A549 (cell line): ENCODE measurements at regions not wholly inside any gene's neighbourhood (a gene's known extent, or its start where the extent isn't known, plus 50 kb on each side); places are given as distances from the start of the nearest gene placed in this dataset.

Source experiments
- ATAC-seq, 2 experiments: fragments of 200-7000 bp in 1 of 2; fragments of >200 bp in 1 of 2; cut with Nextera tagmentation in 1 of 2; cut with Tn5 transposase in 1 of 2; 3 replicates each; pipeline versions ENCODE4 v1.8.0 to v1.9.1; 2018 to 2020; ENCODE audit warnings: mild to moderate bottlenecking in 1 of 2, moderate library complexity in 1 of 2
- CTCF ChIA-PET: fragments of 300-600 bp; sonication (Branson Sonifier 250); formaldehyde crosslinking; extraction: SDS; loops from one replicate; lab custom pipeline; 2021; ENCODE audit warnings: antibody characterized with exemption, inconsistent platforms; lab: Yijun Ruan, JAX
- POLR2A ChIA-PET: fragments of 350-600 bp; formaldehyde crosslinking; extraction: SDS; loops from one replicate; lab custom pipeline; 2021; ENCODE audit warnings: antibody characterized with exemption, inconsistent platforms; lab: Yijun Ruan, JAX
- DNase-seq, 2 experiments: peaks; one replicate each; pipeline versions ENCODE4 v3.0.0 to v3.0.0-alpha.2; 2011 to 2016; ENCODE audit warnings: low read depth in 1 of 2, low spot score in 1 of 2
- FAIRE-seq: peaks from 2 replicates; lab custom pipeline; 2011; peaks lifted over from hg19 to GRCh38; lab: Jason Lieb, UNC
- H3K27ac ChIP-seq, 2 experiments: fragments of >200 bp; sonication (Bioruptor Twin); formaldehyde crosslinking; 3 replicates each; pipeline ENCODE4 v1.5.1; 2016 to 2017
- H3K4me1 ChIP-seq: fragments of >200 bp; sonication (Bioruptor Twin); formaldehyde crosslinking; 3 replicates; pipeline ENCODE4 v1.6.1; 2016
- H3K4me2 ChIP-seq: fragments of >200 bp; sonication (Bioruptor Twin); formaldehyde crosslinking; 3 replicates; pipeline ENCODE4 v1.6.1; 2016
- H3K4me3 ChIP-seq: fragments of >200 bp; sonication (Bioruptor Twin); formaldehyde crosslinking; 3 replicates; pipeline ENCODE4 v1.5.1; 2016
- H3K9me3 ChIP-seq: fragments of >200 bp; sonication (Bioruptor Twin); formaldehyde crosslinking; 3 replicates; pipeline ENCODE4 v1.6.1; 2016
- BHLHE40 ChIP-seq: IDR thresholded peaks from 2 replicates; pipeline ENCODE4 v1.6.1; 2012; ENCODE audit warnings: low read depth, low read length, inconsistent platforms
- CBX2 ChIP-seq: fragments of 200-600 bp; sonication (generic); IDR thresholded peaks from 2 replicates; pipeline ENCODE4 v1.6.1; 2016; ENCODE audit warnings: low read depth, mild to moderate bottlenecking, borderline replicate concordance
- CBX8 ChIP-seq: fragments of 200-600 bp; sonication (generic); IDR thresholded peaks from 2 replicates; pipeline ENCODE4 v1.6.1; 2016
- CEBPB ChIP-seq, 2 experiments: fragments of >200 bp in 1 of 2; sonication (Bioruptor Twin) in 1 of 2; formaldehyde crosslinking in 1 of 2; IDR thresholded peaks; 2 replicates each; pipeline ENCODE4 v1.6.1; 2012 to 2016
- EP300 ChIP-seq, 2 experiments: fragments of >200 bp; sonication (Bioruptor Twin); formaldehyde crosslinking; IDR thresholded peaks; 2 replicates in 1 of 2; 3 replicates in 1 of 2; pipeline ENCODE4 v1.6.1; 2016 to 2017
- FOSL2 ChIP-seq, 2 experiments: fragments of 450-650 bp in 1 of 2; fragments of >200 bp in 1 of 2; sonication (Bioruptor Twin) in 1 of 2; formaldehyde crosslinking; IDR thresholded peaks; 2 replicates each; pipeline versions ENCODE4 v1.5.0 to v1.6.1; 2016 to 2020; ENCODE audit warnings: mild to moderate bottlenecking in 1 of 2, moderate library complexity in 1 of 2
- GATA3 ChIP-seq: IDR thresholded peaks from 2 replicates; pipeline ENCODE4 v1.6.1; 2012; ENCODE audit warnings: borderline replicate concordance
- HDAC2 ChIP-seq: fragments of 200-600 bp; sonication (generic); IDR thresholded peaks from 2 replicates; pipeline ENCODE4 v1.6.1; 2016
- HOXA7 ChIP-seq: fragments of 250-450 bp; sonication (Bioruptor Pico); IDR thresholded peaks from 2 replicates; pipeline ENCODE4 v1.5.0; 2020; ENCODE audit warnings: mild to moderate bottlenecking, moderate library complexity
- HOXB13 ChIP-seq: fragments of 250-450 bp; sonication (Bioruptor Pico); IDR thresholded peaks from 2 replicates; pipeline ENCODE4 v1.5.0; 2020; ENCODE audit warnings: low read depth, mild to moderate bottlenecking, moderate library complexity
- JUN ChIP-seq, 2 experiments: fragments of >200 bp; sonication (Bioruptor Twin); formaldehyde crosslinking; IDR thresholded peaks; 2 replicates in 1 of 2; 3 replicates in 1 of 2; pipeline ENCODE4 v1.6.1; 2016 to 2017
- JUNB ChIP-seq: fragments of >200 bp; sonication (Bioruptor Twin); formaldehyde crosslinking; IDR thresholded peaks from 2 replicates; pipeline ENCODE4 v1.6.1; 2016
- KDM1A ChIP-seq: fragments of 200-600 bp; sonication (generic); IDR thresholded peaks from 2 replicates; pipeline ENCODE4 v1.6.1; 2016; ENCODE audit warnings: low read depth, mild to moderate bottlenecking
- KDM5A ChIP-seq: fragments of 200-600 bp; sonication (generic); IDR thresholded peaks from 2 replicates; pipeline ENCODE4 v1.6.1; 2016; ENCODE audit warnings: antibody characterized with exemption, mild to moderate bottlenecking
- MAFK ChIP-seq: fragments of 450-650 bp; IDR thresholded peaks from 2 replicates; pipeline ENCODE4 v1.6.1; 2014; ENCODE audit not compliant: partially characterized antibody
- MAZ ChIP-seq: fragments of 150-350 bp; IDR thresholded peaks from 2 replicates; pipeline ENCODE4 v1.6.1; 2014; ENCODE audit warnings: antibody characterized with exemption, low read depth, low read length, borderline replicate concordance
- NPAS2 ChIP-seq: fragments of 250-450 bp; sonication (Bioruptor Pico); IDR thresholded peaks from 2 replicates; pipeline ENCODE4 v1.8.0; 2022; ENCODE audit warnings: mild to moderate bottlenecking, moderate library complexity, borderline replicate concordance
- NR3C1 ChIP-seq: fragments of >200 bp; sonication (Bioruptor Twin); formaldehyde crosslinking; IDR thresholded peaks from 3 replicates; pipeline ENCODE4 v1.6.1; 2017
- PHF8 ChIP-seq: fragments of 200-600 bp; sonication (generic); IDR thresholded peaks from 2 replicates; pipeline ENCODE4 v1.6.1; 2016; ENCODE audit warnings: low read depth, mild to moderate bottlenecking, antibody characterized with exemption, moderate library complexity, borderline replicate concordance
- RARB ChIP-seq: fragments of 250-450 bp; sonication (Bioruptor Pico); IDR thresholded peaks from 2 replicates; pipeline ENCODE4 v1.8.0; 2021; ENCODE audit warnings: mild to moderate bottlenecking, moderate library complexity
- RNF2 ChIP-seq: fragments of 200-600 bp; sonication (generic); IDR thresholded peaks from 2 replicates; pipeline ENCODE4 v1.6.1; 2016; ENCODE audit warnings: low read depth, mild to moderate bottlenecking, antibody characterized with exemption, moderate library complexity, borderline replicate concordance
- SREBF2 ChIP-seq: fragments of 450-650 bp; IDR thresholded peaks from 2 replicates; pipeline ENCODE4 v1.6.1; 2014; ENCODE audit warnings: mild to moderate bottlenecking, moderate library complexity
- TP53 ChIP-seq: fragments of 250-450 bp; sonication (Bioruptor Pico); IDR thresholded peaks from 2 replicates; pipeline ENCODE4 v1.5.0; 2021; ENCODE audit warnings: mild to moderate bottlenecking, moderate library complexity
- ZC3H11A ChIP-seq: fragments of 450-650 bp; IDR thresholded peaks from 2 replicates; pipeline ENCODE4 v1.6.1; 2014; ENCODE audit warnings: antibody characterized with exemption, mild to moderate bottlenecking
- ZNF302 ChIP-seq: fragments of 250-450 bp; sonication (Bioruptor Pico); IDR thresholded peaks from 2 replicates; pipeline ENCODE4 v1.9.0; 2021; ENCODE audit warnings: inconsistent platforms, mild to moderate bottlenecking, moderate library complexity
- ZSCAN20 ChIP-seq: fragments of 250-450 bp; sonication (Bioruptor Pico); IDR thresholded peaks from 2 replicates; pipeline ENCODE4 v1.8.0; 2022; ENCODE audit warnings: mild to moderate bottlenecking, moderate library complexity
- WGBS: methylation state at CpG from one replicate; pipeline ENCODE4 v1.1.6; 2017; ENCODE audit errors: missing lambda C conversion rate; 5-methylcytosine and 5-hydroxymethylcytosine counted together
- TF ChIP-seq, protein P1 (sequence below): IDR thresholded peaks from 2 replicates; pipeline ENCODE4 v1.6.1; 2012
- TF ChIP-seq, protein P2 (sequence below): fragments of 250-450 bp; sonication (Bioruptor Pico); IDR thresholded peaks from 2 replicates; pipeline ENCODE4 v1.5.0; 2021; ENCODE audit warnings: mild to moderate bottlenecking, moderate library complexity, borderline replicate concordance
- TF ChIP-seq, protein P3 (sequence below): fragments of >200 bp; sonication (Bioruptor Twin); formaldehyde crosslinking; IDR thresholded peaks from 3 replicates; pipeline ENCODE4 v1.5.1; 2016
- TF ChIP-seq, protein P4 (sequence below): fragments of 250-450 bp; sonication (Bioruptor Pico); IDR thresholded peaks from 2 replicates; pipeline ENCODE4 v1.5.0; 2020; ENCODE audit warnings: low read depth, mild to moderate bottlenecking, moderate library complexity
- TF ChIP-seq, protein P5 (sequence below): IDR thresholded peaks from 2 replicates; pipeline ENCODE4 v1.6.1; 2012; ENCODE audit warnings: low read depth, borderline replicate concordance
- TF ChIP-seq, protein P6 (sequence below): IDR thresholded peaks from 2 replicates; pipeline ENCODE4 v1.6.1; 2012

DNA sequence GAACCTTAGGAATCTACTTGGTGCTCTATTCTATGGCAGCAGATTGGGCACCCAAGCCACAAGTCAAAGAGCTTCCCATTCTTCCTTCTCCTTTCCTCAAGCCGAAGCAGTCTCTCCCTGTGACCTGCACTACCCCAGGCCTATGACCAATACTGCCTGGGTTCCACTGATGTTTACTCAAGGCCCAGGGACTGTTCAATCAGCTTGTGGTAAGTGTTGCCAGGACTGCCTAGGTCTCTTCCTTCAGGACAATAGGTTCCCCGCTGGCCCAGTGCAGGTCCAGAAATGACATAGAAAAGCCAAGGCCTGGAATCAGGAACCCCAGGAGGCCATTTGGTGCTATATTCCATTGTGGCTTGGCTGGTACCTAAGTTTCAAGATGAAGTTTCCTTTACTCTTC, 397.9 kb downstream of the ZIC4 start:
- Histone ChIP-seq H3K4me1 (no peaks in the 10 kb centered on the region), H3K4me2 (no peak overlapping the region), H3K4me3 (no peak overlapping the region), H3K27ac (no peak overlapping the region), H3K9me3 (no peaks in the 10 kb centered on the region)
- FAIRE-seq (no peak), DNase-seq (no peak), ATAC-seq (no peak)
- ChIA-PET POLR2A (no interaction called here), CTCF (no interaction called here)
- TF ChIP-seq, protein P1, sequence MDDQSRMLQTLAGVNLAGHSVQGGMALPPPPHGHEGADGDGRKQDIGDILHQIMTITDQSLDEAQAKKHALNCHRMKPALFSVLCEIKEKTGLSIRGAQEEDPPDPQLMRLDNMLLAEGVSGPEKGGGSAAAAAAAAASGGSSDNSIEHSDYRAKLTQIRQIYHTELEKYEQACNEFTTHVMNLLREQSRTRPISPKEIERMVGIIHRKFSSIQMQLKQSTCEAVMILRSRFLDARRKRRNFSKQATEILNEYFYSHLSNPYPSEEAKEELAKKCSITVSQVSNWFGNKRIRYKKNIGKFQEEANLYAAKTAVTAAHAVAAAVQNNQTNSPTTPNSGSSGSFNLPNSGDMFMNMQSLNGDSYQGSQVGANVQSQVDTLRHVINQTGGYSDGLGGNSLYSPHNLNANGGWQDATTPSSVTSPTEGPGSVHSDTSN: no peak
- TF ChIP-seq CEBPB (IDR thresholded peaks at IDR 0.05) (no peak), KDM5A (no peak), JUN (IDR thresholded peaks at IDR 0.05) (no peak), NPAS2 (CRISPR knock-in tag) (no peak), CBX8 (no peak), ZC3H11A (no peak), TP53 (CRISPR knock-in tag) (no peak), GATA3 (no peak), HOXB13 (CRISPR knock-in tag) (no peak), RNF2 (no peak), ZNF302 (no peak), KDM1A (no peak), HDAC2 (no peak), PHF8 (no peak)
- TF ChIP-seq, protein P2, sequence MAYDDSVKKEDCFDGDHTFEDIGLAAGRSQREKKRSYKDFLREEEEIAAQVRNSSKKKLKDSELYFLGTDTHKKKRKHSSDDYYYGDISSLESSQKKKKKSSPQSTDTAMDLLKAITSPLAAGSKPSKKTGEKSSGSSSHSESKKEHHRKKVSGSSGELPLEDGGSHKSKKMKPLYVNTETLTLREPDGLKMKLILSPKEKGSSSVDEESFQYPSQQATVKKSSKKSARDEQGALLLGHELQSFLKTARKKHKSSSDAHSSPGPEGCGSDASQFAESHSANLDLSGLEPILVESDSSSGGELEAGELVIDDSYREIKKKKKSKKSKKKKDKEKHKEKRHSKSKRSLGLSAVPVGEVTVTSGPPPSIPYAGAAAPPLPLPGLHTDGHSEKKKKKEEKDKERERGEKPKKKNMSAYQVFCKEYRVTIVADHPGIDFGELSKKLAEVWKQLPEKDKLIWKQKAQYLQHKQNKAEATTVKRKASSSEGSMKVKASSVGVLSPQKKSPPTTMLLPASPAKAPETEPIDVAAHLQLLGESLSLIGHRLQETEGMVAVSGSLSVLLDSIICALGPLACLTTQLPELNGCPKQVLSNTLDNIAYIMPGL (CRISPR knock-in tag): no peak
- 32% methylated on average over 2 of the region's 2 CpGs for WGBS

DNA sequence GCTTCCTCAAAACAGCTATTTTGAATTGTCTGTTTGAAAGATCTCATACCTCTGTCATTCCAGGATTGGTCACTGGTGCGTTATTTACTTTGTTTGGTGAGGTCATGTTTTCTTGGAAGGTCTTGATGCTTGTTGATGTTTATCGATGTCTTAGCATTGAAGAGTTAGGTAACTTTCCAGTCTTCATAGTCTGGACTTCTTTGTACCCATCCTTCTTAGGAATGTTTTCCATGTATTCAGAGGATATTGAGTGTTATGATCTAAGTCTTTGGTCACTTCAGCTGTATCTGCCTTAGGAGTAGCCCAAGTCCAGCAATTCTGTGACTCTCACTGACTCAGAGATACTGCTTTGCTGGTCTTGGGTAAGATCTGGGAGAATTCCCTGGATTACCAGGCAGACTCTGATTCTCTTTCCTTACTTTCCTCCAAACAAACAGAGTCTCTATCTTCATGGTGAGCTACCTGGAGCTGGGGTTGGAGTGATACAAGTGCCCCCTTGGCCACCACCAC, 398.6 kb downstream of the ZIC4 start:
- Histone ChIP-seq H3K27ac (no peak overlapping the region), H3K4me3 (no peak overlapping the region), H3K4me1 (no peaks in the 10 kb centered on the region), H3K9me3 (no peaks in the 10 kb centered on the region), H3K4me2 (no peak overlapping the region)
- 24% methylated on average over 2 of the region's 2 CpGs for WGBS
- FAIRE-seq: no peak
- CTCF ChIA-PET: no interaction called here
- DNase-seq: no peak
- ATAC-seq: no peak
- POLR2A ChIA-PET: no interaction called here
- TF ChIP-seq MAZ (no peak), SREBF2 (no peak), HOXA7 (CRISPR knock-in tag) (no peak), CBX2 (no peak), RARB (CRISPR knock-in tag) (no peak), TP53 (CRISPR knock-in tag) (no peak), JUNB (no peak), KDM5A (no peak), NR3C1 (no peak), ZSCAN20 (CRISPR knock-in tag) (no peak), FOSL2 (IDR thresholded peaks at IDR 0.05) (no peak), FOSL2 (CRISPR knock-in tag; IDR thresholded peaks at IDR 0.05) (no peak), MAFK (no peak), EP300 (IDR thresholded peaks at IDR 0.05) (no peak), BHLHE40 (no peak)
- TF ChIP-seq, protein P3, sequence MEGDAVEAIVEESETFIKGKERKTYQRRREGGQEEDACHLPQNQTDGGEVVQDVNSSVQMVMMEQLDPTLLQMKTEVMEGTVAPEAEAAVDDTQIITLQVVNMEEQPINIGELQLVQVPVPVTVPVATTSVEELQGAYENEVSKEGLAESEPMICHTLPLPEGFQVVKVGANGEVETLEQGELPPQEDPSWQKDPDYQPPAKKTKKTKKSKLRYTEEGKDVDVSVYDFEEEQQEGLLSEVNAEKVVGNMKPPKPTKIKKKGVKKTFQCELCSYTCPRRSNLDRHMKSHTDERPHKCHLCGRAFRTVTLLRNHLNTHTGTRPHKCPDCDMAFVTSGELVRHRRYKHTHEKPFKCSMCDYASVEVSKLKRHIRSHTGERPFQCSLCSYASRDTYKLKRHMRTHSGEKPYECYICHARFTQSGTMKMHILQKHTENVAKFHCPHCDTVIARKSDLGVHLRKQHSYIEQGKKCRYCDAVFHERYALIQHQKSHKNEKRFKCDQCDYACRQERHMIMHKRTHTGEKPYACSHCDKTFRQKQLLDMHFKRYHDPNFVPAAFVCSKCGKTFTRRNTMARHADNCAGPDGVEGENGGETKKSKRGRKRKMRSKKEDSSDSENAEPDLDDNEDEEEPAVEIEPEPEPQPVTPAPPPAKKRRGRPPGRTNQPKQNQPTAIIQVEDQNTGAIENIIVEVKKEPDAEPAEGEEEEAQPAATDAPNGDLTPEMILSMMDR: no peak
- TF ChIP-seq, protein P4, sequence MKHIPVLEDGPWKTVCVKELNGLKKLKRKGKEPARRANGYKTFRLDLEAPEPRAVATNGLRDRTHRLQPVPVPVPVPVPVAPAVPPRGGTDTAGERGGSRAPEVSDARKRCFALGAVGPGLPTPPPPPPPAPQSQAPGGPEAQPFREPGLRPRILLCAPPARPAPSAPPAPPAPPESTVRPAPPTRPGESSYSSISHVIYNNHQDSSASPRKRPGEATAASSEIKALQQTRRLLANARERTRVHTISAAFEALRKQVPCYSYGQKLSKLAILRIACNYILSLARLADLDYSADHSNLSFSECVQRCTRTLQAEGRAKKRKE (CRISPR knock-in tag): no peak
- TF ChIP-seq, protein P5, sequence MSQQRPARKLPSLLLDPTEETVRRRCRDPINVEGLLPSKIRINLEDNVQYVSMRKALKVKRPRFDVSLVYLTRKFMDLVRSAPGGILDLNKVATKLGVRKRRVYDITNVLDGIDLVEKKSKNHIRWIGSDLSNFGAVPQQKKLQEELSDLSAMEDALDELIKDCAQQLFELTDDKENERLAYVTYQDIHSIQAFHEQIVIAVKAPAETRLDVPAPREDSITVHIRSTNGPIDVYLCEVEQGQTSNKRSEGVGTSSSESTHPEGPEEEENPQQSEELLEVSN: no peak
- TF ChIP-seq, protein P6, sequence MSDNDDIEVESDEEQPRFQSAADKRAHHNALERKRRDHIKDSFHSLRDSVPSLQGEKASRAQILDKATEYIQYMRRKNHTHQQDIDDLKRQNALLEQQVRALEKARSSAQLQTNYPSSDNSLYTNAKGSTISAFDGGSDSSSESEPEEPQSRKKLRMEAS: no peak
- TF ChIP-seq, all 56 proteins: peak for 0
